K562 (cell line): ENCODE measurements at regions not wholly inside any gene's neighbourhood (a gene's known extent, or its start where the extent isn't known, plus 50 kb on each side); places are given as distances from the start of the nearest gene placed in this dataset.
A peak's percentile ranks its signal among the peaks of the same experiment; 100 is the strongest.

Experiments
- ATF7 ChIP-seq: fragments of 450-650 bp; IDR thresholded peaks from 2 replicates; pipeline ENCODE4 v1.7.1; 2014; ENCODE audit warnings: mild to moderate bottlenecking, moderate library complexity
- CREM ChIP-seq: IDR thresholded peaks from 2 replicates; pipeline ENCODE4 v1.6.1; 2014; ENCODE audit warnings: antibody characterized with exemption, low read depth
- HMG20A ChIP-seq: fragments of 450-650 bp; formaldehyde crosslinking; conservative IDR thresholded peaks from 2 replicates; pipeline ENCODE4 v1.4.0; 2020; ENCODE audit warnings: mild to moderate bottlenecking, mixed read lengths
- JUNB ChIP-seq: fragments of 450-650 bp; formaldehyde crosslinking; conservative IDR thresholded peaks from 2 replicates; pipeline ENCODE4 v1.4.0; 2020; ENCODE audit warnings: mild to moderate bottlenecking
- KDM2B ChIP-seq: fragments of 250-450 bp; sonication (Bioruptor Pico); IDR thresholded peaks from 2 replicates; pipeline ENCODE4 v1.8.0; 2021; ENCODE audit warnings: mild to moderate bottlenecking, moderate library complexity
- KDM5B ChIP-seq: fragments of 200-600 bp; sonication (generic); IDR thresholded peaks from 2 replicates; pipeline ENCODE4 v1.6.1; 2012; ENCODE audit warnings: low read depth, mild to moderate bottlenecking, moderate library complexity, low read length, control low read depth, inconsistent platforms; ENCODE audit not compliant: insufficient replicate concordance
- KHSRP ChIP-seq: fragments of 450-650 bp; IDR thresholded peaks from 2 replicates; pipeline ENCODE4 v1.6.1; 2017
- KLF13 ChIP-seq: fragments of 450-650 bp; IDR thresholded peaks from 2 replicates; pipeline ENCODE4 v1.6.1; 2016; ENCODE audit warnings: missing genetic modification characterization, low read depth, mild to moderate bottlenecking, missing compliant biosample characterization, moderate library complexity, borderline replicate concordance
- L3MBTL2 ChIP-seq: fragments of 450-650 bp; IDR thresholded peaks from 2 replicates; pipeline ENCODE4 v1.6.1; 2016; ENCODE audit warnings: mild to moderate bottlenecking, moderate library complexity
- NCOA2 ChIP-seq, 2 experiments: fragments of 450-650 bp; IDR thresholded peaks; 2 replicates each; pipeline ENCODE4 v1.6.1; 2018; ENCODE audit warnings: mild to moderate bottlenecking in 2 of 2, moderate library complexity in 1 of 2; ENCODE audit not compliant: partially characterized antibody in 2 of 2
- NFE2 ChIP-seq: IDR thresholded peaks from 2 replicates; pipeline ENCODE4 v1.6.1; 2014; ENCODE audit warnings: antibody characterized with exemption, low read depth
- NRF1 ChIP-seq, 2 experiments: fragments of 450-650 bp; IDR thresholded peaks in 1 of 2; conservative IDR thresholded peaks in 1 of 2; 2 replicates each; pipeline ENCODE4 v1.6.1; 2014; ENCODE audit warnings: mild to moderate bottlenecking in 2 of 2
- POLR2A ChIP-seq: fragments of 450-650 bp; conservative IDR thresholded peaks from 2 replicates; pipeline ENCODE4 v1.6.1; 2016
- POU5F1 ChIP-seq: fragments of 150-350 bp; IDR thresholded peaks from 2 replicates; pipeline ENCODE4 v1.6.1; 2014; ENCODE audit warnings: borderline replicate concordance, low read length, low read depth, mild to moderate bottlenecking; ENCODE audit not compliant: partially characterized antibody
- RFX5 ChIP-seq: IDR thresholded peaks from 2 replicates; pipeline ENCODE4 v1.6.1; 2011; ENCODE audit warnings: low read depth, mild to moderate bottlenecking, improper control_type of control experiment, low read length
- RFX7 ChIP-seq: fragments of 250-450 bp; sonication (Bioruptor Pico); IDR thresholded peaks from 2 replicates; pipeline ENCODE4 v1.5.1; 2021; ENCODE audit warnings: mild to moderate bottlenecking
- SMARCA4 ChIP-seq: fragments of 450-650 bp; IDR thresholded peaks from 2 replicates; pipeline ENCODE4 v1.6.1; 2016
- SMARCE1 ChIP-seq: fragments of 450-650 bp; IDR thresholded peaks from 2 replicates; pipeline ENCODE4 v1.7.1; 2016; ENCODE audit warnings: mild to moderate bottlenecking
- ZNF133 ChIP-seq: fragments of 250-450 bp; sonication (Bioruptor Pico); IDR thresholded peaks from 2 replicates; pipeline ENCODE4 v1.4.0; 2020; ENCODE audit warnings: mild to moderate bottlenecking
- ZNF778 ChIP-seq: fragments of 450-650 bp; formaldehyde crosslinking; IDR thresholded peaks from 2 replicates; pipeline ENCODE4 v1.4.0; 2020; ENCODE audit warnings: mild to moderate bottlenecking, moderate library complexity
- TF ChIP-seq, protein P1 (sequence below): fragments of 450-650 bp; IDR thresholded peaks from 2 replicates; pipeline ENCODE4 v1.6.1; 2017; ENCODE audit warnings: antibody characterized with exemption, mild to moderate bottlenecking
- TF ChIP-seq, protein P2 (sequence below): sonication (generic); formaldehyde crosslinking; IDR thresholded peaks from 2 replicates; pipeline ENCODE4 v1.8.0; 2022; ENCODE audit warnings: mild to moderate bottlenecking, missing genetic modification reagents
- TF ChIP-seq, protein P3 (sequence below), 2 experiments: fragments of 450-650 bp in 1 of 2; sonication (generic) in 1 of 2; formaldehyde crosslinking; conservative IDR thresholded peaks; 2 replicates each; pipeline versions ENCODE4 v1.4.0 to v1.8.1; 2020 to 2022; ENCODE audit warnings: mild to moderate bottlenecking in 1 of 2, missing genetic modification reagents in 1 of 2

DNA sequence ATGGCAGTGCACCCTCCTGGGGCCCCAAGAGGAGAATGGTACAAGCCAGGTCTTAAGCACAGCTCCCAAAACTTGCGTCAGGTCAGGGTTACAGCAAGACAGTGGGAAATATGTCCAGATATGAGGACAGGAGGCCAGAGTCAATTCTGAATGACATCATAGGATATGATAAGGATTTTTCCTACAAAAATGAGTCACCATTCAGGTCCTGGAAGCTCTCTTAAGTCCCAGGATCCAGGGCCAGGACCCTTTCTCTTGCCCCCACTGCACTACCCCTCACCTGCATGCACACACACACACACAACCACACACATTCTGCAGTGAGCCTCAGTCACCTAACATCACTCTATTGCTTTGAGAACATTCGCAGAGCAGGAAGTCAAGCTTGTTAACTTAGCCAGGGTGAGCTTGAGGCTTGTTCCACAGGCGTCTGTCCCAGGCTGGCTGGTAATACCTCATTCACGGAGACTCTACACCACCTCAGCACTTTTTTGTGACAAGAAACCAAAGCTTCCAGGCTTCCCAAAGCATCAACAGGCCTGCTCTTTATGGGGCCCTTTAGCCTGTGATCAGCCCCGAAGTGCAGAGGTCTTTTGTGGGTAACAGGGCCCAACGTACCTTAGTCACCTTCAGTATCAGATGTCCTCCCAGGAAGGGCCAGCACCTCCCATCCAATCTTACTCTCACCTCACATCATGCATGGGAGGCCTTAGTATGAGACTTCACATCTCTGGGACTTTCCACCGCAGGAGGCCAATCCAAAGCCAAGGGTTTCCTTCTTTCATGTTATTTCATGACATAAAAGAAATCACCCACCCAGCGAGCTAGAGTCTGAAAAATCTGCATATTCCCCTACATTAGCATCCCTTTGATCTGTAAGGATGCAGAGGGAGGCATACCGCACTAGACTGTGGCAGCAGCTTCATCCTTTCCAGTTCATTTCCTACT is 74.0 kb upstream of the LIPC start (continued):
- TF ChIP-seq ZNF133 (no peak), KDM5B (no peak), HMG20A (CRISPR knock-in tag) (no peak), CREM (peak; percentile 61), POLR2A (no peak), KLF13 (tag) (no peak), SMARCA4 (peak; percentile 81), NCOA2 (IDR thresholded peaks at IDR 0.05; ENCODE audit: partially characterized antibody in 2 of 2) (no peak), ZNF778 (CRISPR knock-in tag) (no peak), SMARCE1 (peak; percentile 76; the same call in 1 of the 2 replicates), L3MBTL2 (0 out of 2 replicates have a peak, but pooled peaks have one; percentile 18), NFE2 (no peak; the same call in 1 of the 2 replicates), KHSRP (no peak), JUNB (peak; percentile 88), ATF7 (peak; percentile 97), NRF1 (conservative IDR thresholded peaks at IDR 0.05 in 1 of 2, IDR thresholded peaks at IDR 0.05 in 1 of 2) (no peak), KDM2B (CRISPR knock-in tag) (no peak), RFX5 (no peak), RFX7 (CRISPR knock-in tag) (no peak), POU5F1 (no peak)
- TF ChIP-seq, protein P1, sequence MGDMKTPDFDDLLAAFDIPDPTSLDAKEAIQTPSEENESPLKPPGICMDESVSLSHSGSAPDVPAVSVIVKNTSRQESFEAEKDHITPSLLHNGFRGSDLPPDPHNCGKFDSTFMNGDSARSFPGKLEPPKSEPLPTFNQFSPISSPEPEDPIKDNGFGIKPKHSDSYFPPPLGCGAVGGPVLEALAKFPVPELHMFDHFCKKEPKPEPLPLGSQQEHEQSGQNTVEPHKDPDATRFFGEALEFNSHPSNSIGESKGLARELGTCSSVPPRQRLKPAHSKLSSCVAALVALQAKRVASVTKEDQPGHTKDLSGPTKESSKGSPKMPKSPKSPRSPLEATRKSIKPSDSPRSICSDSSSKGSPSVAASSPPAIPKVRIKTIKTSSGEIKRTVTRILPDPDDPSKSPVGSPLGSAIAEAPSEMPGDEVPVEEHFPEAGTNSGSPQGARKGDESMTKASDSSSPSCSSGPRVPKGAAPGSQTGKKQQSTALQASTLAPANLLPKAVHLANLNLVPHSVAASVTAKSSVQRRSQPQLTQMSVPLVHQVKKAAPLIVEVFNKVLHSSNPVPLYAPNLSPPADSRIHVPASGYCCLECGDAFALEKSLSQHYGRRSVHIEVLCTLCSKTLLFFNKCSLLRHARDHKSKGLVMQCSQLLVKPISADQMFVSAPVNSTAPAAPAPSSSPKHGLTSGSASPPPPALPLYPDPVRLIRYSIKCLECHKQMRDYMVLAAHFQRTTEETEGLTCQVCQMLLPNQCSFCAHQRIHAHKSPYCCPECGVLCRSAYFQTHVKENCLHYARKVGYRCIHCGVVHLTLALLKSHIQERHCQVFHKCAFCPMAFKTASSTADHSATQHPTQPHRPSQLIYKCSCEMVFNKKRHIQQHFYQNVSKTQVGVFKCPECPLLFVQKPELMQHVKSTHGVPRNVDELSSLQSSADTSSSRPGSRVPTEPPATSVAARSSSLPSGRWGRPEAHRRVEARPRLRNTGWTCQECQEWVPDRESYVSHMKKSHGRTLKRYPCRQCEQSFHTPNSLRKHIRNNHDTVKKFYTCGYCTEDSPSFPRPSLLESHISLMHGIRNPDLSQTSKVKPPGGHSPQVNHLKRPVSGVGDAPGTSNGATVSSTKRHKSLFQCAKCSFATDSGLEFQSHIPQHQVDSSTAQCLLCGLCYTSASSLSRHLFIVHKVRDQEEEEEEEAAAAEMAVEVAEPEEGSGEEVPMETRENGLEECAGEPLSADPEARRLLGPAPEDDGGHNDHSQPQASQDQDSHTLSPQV = 0 out of 2 replicates have a peak, but pooled peaks have one; percentile 24
- TF ChIP-seq, protein P2, sequence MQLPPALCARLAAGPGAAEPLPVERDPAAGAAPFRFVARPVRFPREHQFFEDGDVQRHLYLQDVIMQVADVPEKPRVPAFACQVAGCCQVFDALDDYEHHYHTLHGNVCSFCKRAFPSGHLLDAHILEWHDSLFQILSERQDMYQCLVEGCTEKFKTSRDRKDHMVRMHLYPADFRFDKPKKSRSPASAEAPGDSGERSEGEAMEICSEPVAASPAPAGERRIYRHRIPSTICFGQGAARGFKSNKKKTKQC = no peak
- TF ChIP-seq, protein P3, sequence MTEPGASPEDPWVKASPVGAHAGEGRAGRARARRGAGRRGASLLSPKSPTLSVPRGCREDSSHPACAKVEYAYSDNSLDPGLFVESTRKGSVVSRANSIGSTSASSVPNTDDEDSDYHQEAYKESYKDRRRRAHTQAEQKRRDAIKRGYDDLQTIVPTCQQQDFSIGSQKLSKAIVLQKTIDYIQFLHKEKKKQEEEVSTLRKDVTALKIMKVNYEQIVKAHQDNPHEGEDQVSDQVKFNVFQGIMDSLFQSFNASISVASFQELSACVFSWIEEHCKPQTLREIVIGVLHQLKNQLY (CRISPR knock-in tag; conservative IDR thresholded peaks at IDR 0.05) = no peak
